GM19328 (cell line): ENCODE measurements at regions not wholly inside any gene's neighbourhood (a gene's known extent, or its start where the extent isn't known, plus 50 kb on each side); places are given as distances from the start of the nearest gene placed in this dataset.
"Not testable (repeated sequence)": the region's sequence is repeated elsewhere in the genome, so short reads cannot be mapped to it uniquely, and the experiment has no call there.

ENCODE experiments used
- ATAC-seq: cut with Tn5 transposase; IDR thresholded peaks from one replicate; pipeline ENCODE4 v1.9.1; 2021; ENCODE audit warnings: mild to moderate bottlenecking, moderate library complexity; ENCODE audit not compliant: unreplicated experiment

DNA sequence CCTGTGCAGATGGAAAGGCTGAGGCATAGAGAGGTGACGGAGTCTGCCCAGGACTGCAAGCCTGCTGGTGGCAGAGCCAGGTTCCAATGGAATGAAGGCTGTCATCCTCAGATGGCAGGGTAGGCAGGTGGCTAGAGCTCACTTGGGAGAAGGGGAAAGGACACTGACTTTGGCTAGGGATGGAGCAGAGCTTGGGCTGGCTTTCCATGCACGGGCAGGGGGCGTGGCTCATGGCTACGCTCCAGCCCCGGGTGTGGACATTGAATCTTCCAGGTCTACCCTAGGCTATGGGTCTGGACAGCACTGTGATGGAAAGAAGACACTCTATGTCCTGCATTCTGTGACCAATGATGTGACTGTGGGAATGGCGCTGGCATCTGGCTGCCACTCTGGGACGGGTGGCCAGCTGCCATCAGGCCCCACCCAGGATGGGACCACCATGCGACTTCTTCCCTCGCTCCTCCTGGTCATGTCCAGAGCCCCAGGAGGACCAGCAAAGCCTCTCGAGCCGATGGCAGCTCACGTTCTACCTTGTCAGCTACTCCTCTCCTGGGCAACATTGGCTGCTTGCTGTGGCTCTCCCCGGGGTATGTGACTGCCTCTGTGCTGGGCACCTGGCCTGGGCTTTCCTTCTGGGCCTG lies 398.7 kb downstream of the TMEM121 start:
- no peak for ATAC-seq

DNA sequence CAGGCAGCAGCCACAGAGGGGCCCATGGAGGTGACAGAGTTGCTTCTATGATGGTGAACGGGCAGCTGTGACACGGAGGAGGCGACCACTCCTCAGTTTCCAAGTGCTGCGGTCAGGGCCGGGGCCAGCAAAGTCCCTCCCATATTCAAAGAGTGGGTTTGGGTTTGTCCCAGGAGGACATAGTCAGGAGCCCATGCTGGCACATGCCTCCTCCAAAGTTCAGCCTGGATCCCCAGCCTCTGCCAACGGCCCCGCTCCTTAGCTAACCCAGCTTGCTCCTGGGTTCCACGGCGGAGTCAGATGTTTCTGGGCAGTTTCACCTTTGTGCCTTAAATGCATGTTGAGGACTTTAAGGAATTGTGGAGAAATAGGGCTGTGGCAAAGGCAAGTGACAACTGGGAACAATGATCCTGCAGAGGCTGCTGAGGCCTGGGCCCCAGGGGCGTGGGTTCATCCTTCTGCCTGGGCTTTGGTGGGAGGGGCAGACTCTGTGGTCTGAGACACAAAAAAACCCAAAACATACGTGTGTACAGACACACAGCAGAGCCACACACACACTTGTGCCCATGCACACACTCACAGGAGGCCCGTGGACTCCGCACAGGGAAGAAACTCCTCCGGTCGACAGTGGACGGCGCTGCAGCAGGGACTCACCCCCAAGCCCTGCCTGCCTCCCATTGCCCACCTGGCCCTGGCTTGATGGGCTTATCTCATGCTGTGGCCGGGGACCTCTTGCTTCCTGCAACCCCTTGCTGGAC lies 399.4 kb downstream of the TMEM121 start:
- ATAC-seq, result no peak

DNA sequence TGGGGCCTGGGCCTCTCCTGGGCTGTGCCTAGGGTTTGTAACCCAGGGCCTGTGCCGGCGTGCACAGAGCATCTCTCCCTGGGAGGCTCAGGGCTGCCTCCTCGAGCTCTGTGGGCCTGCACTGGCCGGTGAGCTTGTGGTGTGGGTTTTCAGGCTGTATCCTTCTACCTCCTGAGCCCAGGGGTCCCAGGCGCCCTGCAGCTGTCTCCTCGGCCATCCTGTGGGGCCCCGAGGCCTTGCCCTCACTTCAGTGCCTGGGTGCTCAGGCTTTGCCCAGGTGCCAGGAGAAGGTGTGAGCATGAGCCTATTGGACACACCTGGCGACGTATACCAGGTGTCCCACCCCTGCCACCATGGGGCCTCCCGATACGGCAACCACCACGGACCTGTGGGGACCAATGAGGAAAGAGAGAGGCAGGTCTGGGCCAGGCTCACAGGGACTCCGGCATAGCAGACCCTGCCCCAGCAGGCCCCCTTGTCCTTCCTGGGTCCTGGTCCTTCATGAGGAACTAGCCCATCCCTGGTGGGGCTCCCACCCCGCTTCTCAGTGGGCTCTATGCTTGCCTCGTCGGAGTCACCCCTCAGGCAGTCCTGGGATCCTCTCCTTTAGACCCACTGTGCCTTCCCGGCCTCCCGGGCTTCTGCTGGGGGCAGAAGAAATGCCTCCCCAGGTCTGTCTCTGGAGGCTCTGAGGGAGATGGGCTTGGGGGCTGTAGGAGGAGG lies 400.2 kb downstream of the TMEM121 start:
- no peak for ATAC-seq

DNA sequence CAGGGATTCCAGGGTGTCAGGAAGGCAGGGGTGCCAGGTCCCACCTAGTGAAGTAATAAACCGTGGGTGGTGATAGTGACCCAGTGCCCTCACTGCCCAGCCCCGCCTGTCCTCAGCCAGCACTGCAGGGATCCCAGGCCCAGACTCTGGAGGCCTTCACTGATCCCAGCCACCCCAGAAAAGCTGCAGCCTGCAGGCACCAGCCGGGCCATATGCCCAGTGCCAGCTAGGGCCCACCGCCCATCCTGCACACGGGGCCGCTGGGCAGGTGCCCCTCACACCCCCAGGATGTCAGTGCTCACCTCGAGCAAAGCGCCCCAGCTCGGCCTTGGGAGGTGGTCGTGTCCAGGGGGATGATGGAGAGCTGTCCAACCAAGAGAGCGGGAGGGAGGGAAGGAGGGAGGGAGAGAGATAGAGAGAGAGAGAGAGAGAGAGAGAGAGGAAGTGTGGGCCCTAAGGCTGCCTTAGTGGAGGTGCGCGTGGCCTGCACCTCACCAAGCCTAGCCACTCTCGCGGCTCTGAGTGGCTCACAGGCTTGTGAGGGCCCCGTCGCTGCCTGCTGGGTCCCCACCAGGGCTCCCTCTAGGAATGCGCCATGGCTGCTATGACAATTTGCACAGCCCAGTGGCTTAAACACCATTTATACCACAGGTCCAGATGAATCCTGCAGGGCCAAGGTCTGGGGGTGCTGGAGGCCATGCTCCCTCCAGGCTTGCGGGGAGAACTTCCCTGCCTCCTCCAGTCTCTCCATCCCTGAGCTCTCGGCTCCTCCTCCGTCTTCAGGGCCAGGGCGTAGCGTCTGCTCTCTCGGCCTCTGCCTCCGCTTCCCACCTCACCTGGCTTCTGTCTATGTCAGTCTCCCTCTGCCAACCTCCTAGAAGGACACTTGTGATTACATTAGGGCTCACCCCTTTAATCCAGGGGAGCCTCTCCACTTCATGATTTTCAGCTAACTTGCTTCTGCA lies 401.0 kb downstream of the TMEM121 start:
- ATAC-seq, result no peak

DNA sequence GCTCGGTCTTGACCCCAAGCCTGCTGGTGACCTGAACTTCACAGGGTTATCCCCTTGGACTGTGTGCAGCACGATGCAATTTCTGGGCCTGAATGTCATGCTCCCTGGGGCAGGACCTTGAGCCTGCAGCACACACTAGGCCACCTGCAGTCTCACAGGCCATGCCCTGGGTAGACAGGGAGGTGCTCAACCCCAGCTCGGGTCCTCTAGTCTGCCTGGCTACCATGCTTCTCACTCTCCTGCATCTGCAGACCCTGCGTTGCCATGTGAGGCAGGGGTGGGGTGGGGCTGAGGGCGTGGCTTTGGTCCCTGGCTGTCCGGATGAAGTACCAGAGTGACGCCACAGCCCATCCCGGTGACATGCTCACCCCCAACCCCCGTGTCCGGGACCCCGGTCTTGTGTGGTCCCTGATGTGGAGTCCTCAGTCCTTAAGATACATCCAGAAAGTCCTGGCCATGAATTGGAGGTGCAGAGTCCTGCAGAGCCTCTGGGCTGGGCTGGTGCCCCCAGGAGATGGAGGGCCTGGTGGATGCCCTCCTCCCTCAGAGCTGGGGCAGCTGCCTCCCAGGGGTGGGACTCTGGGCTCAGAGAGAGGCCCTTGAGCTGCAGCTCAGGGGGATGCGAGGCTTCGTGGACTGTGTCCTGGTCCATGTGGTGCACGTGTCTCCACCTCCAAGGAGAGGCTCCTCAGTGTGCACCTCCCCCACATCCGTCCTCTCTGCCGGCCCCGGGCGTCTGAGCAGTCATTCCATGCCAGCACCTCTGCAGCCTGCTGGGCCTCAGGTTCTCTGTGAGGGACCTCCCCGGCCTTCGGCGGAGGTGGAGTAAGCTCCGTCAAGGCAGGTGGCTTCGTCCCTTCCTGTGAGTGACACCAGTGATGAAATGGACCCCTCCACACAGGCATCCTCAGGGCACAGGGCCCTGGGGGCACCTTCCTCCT lies 402.1 kb downstream of the TMEM121 start:
- not testable (repeated sequence) for ATAC-seq

DNA sequence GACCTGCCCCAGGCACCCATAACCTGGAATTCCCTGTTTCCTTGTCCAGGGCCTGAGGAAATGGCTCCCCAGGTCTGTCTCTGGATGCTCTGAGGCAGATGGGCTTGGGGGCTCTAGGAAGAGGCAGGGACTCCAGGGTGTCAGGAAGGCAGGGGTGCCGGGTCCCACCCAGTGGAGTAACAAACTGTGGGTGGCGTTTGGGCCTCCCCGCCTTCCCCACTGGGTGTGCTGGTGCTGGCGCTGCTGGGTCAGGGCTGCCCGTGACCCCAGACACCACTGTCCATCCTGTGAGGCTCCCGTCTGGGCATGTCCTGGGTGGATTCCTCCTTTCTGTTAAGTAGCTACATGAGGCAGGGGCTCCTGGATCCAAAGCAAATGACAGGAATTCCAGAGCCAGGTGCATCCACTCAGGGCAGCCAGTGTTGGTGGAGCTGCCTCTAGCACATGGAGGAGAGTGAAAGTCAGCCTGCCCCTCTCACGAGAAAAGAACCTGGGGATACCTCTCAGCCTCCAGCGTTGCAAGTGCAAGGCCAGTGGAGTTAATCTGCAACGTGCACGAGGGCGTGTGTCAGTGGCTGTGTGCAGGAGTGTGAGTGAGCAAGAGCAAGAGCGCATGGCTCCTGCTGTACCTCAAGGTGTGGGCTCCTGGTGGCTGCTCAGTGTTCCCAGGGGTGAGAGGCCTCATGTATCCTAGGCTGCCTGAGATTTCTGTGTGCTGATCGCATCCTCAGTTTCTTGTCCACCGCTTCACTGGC lies 403.1 kb downstream of the TMEM121 start:
- no peak for ATAC-seq

DNA sequence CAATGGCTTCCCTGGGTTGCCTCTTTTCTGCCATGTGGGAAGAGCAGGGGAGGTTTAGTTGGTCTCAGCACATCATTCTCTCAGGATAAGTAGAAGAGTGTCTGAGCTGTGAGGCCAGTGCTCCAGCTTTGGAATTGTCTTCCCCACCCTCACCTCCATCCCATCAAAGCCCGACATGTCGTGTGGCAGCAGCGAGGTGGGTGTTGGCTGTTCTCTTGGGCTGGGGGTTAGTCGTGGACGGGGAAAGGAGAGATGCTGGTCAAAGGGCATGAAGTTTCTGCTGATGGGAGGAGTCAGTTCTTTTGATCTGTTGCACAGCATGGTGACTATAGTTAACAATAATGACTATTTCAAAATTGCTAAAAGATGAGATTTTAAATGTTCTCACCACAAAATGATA lies 404.2 kb downstream of the TMEM121 start:
- ATAC-seq, result no peak

DNA sequence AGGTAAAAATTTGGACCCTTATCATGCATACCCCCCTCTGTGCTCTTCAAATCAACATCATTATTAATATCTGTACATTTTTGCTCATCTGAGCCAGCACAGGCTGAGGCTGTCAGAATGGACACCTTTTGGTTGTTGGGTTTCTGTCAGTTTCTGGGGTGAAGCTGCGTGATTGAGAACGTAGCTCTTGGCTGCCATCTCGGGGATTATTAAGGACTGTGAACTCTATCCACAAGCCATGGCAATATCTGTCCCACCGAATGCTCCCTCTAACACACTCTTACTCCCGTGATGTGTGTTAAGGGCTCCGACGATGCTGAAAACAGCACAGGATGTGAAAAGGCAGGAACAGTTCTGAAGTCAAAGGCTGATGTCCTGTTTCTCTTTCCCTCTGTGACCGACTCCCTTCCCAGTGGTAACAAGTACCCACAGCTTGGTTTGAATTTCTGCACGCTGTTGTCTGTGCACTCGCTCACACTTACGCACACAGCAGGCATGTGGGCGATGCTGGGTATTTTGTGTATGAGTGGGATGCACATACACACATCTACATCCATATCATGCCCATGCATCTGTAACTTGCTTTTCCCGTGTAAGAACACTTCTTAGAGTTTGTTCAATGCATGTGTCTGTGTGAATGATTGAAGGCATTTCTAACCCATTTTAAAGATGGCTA lies 405.6 kb downstream of the TMEM121 start:
- no peak for ATAC-seq

DNA sequence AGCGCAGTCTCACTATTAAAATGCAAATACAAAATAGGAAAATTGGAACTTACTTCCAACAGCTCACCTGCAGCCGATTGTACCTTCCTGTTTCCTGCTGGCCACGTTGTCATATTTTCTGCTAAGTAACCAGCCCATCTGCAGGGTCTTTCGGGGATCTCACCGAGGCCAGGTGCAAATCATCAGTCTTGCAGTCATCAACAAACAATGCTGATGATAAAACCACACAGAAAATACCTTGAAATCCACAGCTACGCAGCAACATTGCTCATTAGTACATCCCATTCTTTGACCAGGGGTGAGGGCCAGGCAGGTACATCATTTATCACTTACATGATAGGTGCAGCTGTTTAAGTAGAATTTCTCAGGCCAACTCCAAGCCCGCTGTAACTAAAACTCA lies 406.9 kb downstream of the TMEM121 start:
- no peak for ATAC-seq

DNA sequence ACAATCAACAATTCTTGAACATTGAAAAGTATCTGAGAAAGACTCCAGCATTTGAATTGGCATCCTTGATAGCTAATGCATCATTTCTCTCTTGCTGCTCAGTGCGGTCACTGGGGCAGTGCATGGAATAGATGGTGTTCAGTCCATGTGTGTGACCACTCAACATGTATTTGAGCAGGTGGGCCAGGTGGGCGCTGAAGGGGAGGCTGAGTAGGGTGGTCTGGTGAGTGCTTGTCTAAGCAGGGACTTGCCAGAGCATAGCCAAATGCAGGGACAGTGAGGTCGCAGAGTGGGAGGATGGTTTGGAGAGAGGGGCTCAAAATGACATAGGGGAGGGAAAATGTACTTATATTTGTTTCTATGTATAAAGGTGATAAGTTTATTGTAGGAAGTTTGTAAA lies 409.0 kb downstream of the TMEM121 start:
- no peak for ATAC-seq

DNA sequence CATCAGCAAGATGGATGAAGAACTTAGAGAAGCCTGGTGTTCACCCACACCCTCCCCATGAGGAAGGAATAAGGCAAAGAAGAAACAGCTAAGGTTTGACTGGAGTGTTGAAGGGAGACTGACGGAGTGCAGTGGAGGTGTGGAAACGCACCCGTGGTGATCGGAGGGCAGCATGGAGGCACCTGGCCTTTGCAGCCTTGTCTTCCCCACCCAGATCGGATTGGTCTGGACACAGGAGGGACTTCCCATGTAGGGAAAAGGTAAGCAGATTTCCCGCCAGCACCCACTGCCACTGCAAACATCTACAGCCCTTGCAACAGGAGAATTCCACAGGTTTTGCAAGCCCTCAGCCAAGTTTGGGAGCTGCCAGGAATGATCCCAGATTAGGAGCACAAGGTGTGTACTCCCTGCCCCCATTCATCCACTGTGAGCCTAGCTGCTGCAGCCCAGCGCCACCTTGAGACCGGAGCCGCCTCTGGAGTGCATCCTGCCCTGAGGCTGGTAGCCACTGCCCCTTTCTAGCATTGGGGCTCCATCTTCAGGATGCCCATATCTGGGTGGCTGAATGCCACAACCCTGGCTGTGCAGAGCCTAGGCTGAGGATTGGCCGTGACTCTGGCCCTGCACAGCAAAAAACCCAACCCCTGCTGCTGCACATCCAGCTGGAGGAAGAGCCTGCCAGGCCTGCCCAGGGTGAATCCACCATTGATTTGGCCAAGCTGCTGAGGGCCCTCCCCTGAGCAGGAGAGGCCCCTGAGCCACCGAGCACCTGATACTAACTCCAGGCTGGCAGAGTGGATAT lies 411.1 kb downstream of the TMEM121 start:
- ATAC-seq, result no peak

DNA sequence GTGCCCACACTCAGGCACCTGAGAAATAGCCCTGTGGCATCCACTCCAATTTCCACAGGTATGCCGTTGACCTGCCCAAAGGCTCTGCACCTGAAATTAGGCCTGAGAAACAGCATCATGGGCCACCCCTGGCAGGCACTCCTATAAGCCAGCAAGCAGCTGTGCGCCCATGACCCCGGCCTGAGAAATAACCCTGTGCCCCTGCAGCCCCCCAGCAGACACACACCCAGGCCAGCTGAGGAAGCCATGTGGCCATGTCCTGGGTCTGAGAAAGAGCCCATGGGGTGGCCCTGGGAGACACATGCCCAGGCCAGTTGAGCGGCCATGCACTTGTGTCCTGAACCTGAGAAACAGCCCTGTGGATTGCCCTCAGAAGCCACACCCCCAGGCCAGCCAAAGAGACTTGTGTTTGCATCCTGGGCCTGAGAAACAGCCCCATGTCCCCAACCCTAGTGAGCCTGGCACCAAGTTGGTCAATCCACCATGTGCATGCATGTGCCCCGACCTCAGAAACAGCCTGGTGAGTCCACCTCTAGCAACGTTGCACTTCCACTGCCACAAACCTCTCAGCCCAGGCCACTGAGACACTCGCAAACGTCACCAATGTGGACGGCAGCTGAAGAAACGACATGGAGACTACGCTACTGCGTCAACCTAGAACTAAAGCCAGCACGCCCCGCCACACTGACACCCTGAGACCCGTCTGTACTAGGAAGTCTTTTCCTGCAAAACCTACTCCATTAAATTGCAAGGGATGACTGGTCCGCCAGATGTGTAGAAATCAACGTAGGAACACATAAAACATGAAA lies 411.9 kb downstream of the TMEM121 start:
- ATAC-seq, result no peak

DNA sequence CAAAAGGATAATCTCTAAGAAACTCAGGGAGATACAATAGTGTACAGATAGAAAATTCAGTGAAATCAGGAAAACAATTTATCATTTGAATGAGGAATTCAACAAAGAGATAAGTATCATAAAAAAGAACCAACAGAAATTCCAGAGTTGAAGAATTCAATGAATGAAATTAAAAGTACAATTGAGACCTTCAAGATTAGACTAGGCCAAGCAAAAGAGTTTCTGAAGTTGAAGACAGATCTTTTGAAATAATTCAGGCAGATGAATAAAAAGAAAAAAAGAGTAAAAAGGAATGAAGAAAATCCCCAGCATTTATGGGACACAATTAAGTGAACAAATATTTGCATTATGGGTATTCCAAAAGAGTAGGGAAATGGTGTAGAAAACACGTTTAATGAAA lies 412.6 kb downstream of the TMEM121 start:
- ATAC-seq, result no peak

DNA sequence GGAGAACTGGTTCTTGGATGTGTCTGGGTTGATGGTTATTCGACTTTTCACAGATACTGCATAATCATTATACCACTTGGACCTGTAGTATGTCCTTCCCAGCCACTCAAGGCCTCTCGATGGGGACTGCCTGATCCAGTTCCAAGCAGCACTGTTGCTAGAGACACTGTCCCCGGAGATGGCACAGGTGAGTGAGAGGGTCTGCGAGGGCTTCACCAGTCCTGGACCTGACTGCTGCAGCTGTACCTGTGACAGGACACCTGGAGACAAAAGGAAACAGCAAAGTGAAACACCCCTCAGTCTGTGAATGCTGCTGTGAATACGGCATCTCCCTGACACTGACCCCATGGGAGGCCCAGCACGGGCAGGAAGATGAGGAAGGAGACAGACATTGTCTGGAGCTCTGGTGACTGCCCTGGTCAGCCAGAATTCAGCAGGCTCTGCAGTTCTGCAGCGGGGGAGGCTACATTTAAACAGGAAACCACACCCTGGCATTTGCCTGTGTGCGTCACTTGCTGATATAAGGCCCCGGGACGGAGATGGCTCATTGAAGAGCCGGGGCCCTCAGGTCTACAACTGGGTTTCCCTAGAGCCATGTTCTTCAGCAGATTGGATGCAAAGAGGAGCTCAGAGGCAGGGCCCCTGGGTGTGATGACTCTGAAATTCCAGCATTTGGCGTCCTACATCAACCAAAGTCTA lies 413.6 kb downstream of the TMEM121 start:
- no peak for ATAC-seq

DNA sequence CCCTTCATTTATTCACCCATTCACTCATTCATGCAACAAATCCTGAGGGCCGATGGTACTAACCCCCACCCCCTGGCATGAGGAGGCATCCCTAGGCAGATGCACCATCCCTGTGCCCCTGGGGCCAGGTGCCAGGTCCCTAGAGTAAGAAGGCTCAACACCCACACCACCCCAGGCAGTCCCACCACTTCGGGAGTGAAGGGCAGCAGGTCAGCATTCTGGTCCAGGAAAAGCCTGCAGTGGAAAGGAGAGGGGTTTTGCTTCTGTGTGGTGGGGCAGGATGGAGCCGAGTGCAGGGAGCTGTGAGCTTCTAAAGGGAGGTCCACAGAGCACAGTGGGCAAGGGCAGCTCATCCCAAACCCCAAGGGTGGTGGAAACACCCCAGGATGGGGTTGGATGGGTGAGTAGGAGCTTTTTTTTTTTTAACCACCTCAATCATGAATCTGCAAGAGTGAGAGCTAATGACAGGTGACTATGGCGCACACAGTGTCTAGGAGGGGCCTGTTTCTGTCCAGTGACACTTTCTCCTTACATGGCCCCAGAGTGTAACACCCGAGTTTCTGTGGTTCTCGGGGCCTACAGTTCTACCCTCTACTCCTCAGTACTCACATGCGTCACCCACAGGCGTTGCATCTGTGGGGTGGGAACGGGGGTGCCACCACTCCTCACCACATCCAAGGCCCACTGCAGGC lies 414.3 kb downstream of the TMEM121 start:
- no peak for ATAC-seq
